GM12874 (cell line): ENCODE measurements at regions not wholly inside any gene's neighbourhood (a gene's known extent, or its start where the extent isn't known, plus 50 kb on each side); places are given as distances from the start of the nearest gene placed in this dataset.

Experiments used
- TF ChIP-seq, protein P1 (sequence below): IDR thresholded peaks from 2 replicates; pipeline ENCODE4 v1.5.1; 2011; ENCODE audit warnings: low read depth, mild to moderate bottlenecking, control low read depth, low read length, moderate library complexity; ENCODE audit not compliant: insufficient read depth

DNA sequence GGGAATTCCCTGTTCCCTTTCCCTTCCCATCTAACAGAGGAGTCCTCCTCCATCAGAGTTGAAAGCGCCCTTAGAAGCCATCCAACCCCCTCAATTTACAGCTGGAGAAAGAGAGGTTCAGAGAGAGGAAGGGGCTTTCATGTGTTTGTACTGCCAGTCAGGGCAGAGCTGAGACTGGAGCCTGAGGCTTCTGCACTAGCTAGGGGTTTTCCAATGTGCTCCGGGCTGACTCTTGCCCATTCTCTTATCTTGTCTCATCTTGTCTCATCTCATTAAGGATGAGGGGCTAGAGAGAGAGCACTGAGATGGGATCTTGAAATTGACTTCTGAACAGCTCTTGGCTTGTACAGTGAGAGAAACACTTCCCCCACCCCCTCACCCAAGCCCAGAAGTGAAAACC lies 67.4 kb upstream of the SHB start:
- TF ChIP-seq, protein P1, sequence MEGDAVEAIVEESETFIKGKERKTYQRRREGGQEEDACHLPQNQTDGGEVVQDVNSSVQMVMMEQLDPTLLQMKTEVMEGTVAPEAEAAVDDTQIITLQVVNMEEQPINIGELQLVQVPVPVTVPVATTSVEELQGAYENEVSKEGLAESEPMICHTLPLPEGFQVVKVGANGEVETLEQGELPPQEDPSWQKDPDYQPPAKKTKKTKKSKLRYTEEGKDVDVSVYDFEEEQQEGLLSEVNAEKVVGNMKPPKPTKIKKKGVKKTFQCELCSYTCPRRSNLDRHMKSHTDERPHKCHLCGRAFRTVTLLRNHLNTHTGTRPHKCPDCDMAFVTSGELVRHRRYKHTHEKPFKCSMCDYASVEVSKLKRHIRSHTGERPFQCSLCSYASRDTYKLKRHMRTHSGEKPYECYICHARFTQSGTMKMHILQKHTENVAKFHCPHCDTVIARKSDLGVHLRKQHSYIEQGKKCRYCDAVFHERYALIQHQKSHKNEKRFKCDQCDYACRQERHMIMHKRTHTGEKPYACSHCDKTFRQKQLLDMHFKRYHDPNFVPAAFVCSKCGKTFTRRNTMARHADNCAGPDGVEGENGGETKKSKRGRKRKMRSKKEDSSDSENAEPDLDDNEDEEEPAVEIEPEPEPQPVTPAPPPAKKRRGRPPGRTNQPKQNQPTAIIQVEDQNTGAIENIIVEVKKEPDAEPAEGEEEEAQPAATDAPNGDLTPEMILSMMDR = no peak

DNA sequence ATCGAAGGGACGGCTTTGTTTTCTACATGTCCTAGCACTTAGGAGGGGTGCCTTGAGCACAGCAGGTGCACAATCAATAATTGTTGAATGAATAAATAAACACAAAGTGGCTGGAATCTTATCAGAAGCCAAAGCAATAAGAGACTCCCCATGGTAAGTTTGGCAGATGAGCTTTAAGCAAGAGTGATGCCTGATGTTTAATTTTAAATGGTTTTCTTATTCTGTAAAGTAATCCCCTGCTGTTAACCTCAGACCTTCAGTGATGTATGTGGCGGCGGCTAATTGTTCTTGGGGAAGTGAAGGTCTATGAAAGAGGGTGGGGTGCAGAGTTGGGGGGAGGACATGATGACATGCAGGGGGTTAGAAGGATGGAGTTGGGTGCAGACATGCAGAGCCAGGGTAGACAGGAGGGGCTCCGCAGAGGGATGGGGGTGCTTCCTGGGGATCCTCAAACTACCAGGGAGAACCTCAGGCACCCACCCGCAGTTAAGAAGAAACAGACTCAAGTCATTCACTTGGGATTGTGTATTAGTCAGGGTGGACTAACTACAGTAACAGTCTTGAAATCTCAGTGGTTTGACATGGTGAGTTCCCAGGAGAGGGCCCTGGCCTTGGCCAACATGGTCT lies 65.7 kb upstream of the SHB start:
- TF ChIP-seq, protein P1 = no peak

DNA sequence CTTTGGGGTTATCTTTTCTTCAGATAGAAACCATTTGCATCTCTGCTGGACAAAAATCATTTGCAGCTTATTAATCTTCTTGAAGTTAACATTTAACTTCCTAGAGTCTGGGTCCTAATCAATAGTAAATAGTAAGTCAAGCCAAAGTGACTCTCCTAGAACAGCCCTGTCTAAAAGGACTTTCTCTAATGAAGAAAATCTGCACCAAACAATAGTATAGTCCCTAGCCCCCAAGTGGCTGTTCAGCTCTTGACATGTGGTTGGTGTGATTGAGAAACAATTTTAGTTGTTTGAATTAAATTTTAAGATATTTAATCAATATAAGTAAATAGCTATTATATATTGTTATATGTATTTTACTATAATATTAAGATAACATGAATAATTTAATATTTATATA lies 64.6 kb upstream of the SHB start:
- TF ChIP-seq, protein P1 = no peak

DNA sequence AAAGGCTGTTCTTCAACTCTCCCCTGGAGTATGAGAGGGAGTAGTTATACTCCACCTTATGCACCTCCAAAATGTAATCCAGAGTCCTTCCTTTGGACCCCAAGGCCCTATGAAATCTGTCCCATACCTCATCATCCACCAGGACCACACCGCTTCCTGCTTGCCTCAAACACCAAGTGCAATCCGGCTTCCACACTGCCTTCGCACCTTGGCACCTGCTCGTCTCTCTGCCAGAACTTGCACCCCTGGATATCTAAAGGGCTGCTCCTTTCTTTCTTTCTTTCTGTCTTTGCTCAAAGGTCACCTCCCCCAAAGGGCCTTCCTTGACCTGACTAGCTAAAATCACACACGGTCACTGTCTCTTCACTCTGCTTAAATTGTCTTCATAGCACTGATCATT lies 63.9 kb upstream of the SHB start:
- TF ChIP-seq, protein P1 = no peak

DNA sequence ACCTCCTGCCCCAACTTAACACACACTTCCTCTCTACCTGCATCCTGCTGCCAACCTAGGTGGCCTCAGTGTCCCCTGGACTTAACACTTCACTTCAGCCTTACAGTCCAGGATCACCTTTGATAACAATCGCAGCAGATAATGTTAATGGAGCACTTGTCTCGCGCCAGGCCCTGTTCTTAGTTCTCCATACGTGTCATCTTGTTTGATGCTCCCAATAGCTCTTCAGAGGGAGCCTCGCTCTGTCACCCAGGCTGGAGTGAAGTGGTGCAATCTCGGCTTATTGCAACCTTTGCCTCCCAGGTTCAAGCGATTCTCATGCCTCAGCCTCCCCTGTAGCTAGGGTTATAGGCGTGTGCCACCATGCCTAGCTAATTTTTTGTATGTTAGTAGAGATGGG lies 62.7 kb upstream of the SHB start:
- TF ChIP-seq, protein P1 = no peak

DNA sequence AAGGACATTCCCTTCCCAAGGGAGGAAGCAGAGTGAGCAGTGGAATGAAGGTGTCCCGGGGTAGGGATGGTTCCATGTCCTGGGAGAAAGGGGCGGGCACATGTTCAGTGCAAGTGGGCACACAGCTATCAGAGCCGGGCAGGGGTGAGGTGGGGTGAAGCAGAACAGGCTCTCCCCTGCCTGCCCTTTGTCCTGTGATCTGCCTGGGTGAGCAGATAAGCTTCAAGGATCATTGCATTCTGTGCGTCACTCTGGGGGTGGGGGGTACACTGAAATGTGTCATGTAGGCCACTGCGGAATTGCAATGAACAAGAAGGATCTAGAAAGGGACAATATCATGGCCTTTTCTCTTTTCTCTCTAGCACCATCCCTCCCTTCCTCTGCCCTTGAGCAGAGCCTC lies 61.7 kb upstream of the SHB start:
- TF ChIP-seq, protein P1 = no peak

DNA sequence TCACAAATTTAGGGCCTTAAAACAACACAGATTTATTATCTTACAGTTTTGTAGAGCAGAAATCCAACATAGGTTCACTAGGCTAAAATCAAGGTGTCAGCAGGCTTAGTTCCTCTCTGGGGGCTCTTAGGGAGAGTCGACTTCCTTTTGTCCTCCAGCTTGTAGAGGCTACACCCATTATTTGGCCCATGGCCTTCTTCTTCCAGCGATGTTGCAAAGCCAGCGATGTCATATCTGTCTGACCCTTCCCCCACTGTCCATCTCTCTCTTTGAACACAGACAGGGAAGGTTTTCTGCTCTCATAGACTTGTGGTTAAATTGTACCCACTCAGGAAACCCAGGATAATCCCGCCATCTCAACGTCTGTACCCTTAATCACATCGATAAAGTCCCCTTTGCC lies 60.3 kb upstream of the SHB start:
- TF ChIP-seq, protein P1 = no peak
